ENCODE measurements at regions not wholly inside any gene's neighbourhood (a gene's known extent, or its start where the extent isn't known, plus 50 kb on each side); places are given as distances from the start of the nearest gene placed in this dataset.

DNA sequence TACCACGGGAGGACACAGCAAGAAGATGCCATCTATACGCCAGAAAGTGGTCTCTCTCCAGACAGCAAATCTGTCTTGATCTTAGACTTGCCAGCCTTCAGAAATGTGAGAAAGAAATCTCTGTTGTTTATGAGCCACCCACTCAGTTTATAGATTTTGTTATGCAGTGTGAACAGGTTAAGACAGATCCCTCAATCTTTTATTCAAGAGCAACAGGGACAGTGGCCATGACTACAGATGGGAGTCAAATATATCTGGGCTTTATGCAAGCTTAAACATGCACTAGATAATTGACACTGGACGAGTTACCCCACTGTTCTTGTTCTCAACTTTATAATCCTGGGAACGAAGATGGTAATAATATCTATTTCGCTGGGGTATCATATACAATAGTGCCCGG, 288.7 kb downstream of the RPAP3 start:
- TF ChIP-seq TARDBP (IDR thresholded peaks at IDR 0.05; ENCODE audit: borderline replicate concordance) (no peak), PML (IDR thresholded peaks at IDR 0.05; ENCODE audit: low read length) (no peak)

Data from GM12878 (cell line).